NCI-H774 (cell line): ENCODE measurements at regions not wholly inside any gene's neighbourhood (a gene's known extent, or its start where the extent isn't known, plus 50 kb on each side); places are given as distances from the start of the nearest gene placed in this dataset.

ENCODE experiments used
- DNase-seq: peaks from one replicate; lab custom pipeline; 2025; lab: John Stamatoyannopoulos, UW

DNA sequence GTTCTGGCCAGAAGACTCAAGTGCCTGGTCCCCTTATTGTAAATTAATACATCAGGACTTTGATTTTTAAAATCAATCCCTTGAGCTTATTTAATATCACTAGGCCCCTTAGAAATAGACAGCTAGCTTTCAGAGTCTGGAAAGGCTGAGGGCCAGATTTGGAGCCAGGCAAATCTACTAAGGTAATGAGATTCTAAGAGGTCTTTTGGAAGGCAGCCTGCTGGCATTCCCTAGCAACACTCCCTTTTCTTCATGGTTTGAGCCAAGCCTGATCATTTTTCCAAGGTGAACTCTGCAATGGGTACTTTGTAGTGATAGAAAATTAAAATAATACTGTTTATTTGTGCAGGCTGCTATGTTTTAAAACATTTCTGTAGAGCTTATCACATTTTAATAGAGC is 378.5 kb downstream of the FAT4 start:
- DNase-seq: no peak

- no peak for DNase-seq
These were observed 387.7 kb downstream of the FAT4 start for GRCh38 chr4:125702406-125702805.

GRCh38 chr4:125703443-125703842 is 388.7 kb downstream of the FAT4 start:
- no peak for DNase-seq

DNA sequence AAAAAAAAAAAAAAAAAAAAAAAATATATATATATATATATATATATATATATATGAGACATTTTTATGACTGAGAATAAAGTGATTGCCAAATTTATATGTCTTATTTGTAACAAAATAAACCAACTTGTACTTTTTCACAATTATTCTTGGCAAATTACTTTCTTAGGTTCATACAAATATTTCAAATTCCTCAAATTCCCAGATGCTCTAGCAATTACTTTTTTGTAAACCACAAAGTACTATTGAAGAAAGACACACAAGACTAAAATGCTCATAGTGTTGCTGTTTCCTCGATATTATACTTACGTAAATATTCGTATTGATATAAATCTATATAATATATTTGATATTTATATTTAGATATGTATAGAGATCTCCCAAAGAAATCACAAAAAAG is 390.0 kb downstream of the FAT4 start:
- DNase-seq: no peak

DNA sequence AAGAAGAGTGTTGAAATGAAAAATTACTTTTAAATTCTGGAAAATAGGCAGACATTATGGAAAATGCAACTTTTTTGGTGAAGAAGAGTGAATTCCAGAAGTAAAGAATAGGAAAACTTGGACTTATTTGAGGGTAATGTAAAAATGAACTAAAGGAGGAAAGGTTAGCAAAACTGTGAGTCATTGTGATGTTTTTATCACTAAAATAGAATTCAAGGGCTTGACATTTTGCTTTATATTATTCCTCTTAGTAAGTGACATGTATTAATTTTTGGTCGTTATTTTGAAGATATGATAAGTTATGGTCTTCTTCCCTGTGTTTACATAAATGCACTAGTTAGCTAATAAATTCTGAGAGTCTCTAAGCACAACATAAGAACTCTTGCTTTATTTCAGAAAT is 390.9 kb downstream of the FAT4 start:
- DNase-seq: no peak

GRCh38 chr4:125707397-125707796 is 392.6 kb downstream of the FAT4 start:
- no peak for DNase-seq

GRCh38 chr4:125710766-125711165 is 396.0 kb downstream of the FAT4 start:
- DNase-seq: no peak

DNA sequence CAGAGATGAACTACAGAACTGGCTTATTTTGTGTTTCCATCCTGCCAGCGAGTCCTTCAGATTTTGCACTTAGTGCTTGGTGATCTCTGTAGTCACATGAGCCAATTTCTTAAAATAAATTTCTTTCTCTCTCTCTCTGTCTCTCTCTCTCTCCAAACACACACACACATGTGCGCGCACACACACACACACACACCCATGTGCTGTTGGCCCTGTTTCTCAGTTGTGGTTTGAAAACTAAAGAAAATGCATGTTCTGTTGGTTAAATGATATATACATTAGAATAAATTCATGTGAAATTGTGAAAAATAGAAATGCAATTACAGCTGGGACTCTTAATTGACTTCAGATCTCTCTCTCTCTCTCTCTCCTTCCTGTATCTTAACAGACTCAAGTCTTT is 399.3 kb downstream of the FAT4 start:
- DNase-seq: no peak

DNA sequence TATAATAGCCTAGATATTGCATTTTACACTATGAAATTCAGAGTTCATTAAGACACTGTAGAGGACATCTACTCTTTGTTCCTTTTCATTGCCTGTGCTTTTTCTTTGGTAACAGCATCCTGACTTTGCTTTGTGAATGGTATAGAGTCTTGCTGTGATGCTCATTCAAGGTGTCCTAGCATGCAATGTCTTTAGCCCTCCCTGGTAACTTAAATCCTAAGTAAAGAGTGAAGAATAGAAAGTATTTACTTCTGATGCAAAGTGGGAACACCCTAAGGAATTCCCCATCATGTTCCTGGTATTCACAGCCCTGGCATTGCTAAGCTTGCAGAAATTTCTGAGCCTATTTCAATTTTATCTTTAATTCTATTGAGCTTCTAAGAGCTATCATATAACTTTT is 400.1 kb downstream of the FAT4 start:
- no peak for DNase-seq

- no peak for DNase-seq
These were observed 405.2 kb downstream of the FAT4 start for GRCh38 chr4:125719987-125720386.

GRCh38 chr4:125722009-125722408 is 407.3 kb downstream of the FAT4 start:
- DNase-seq: no peak

GRCh38 chr4:125725957-125726525 is 411.3 kb downstream of the FAT4 start:
- no peak for DNase-seq

DNA sequence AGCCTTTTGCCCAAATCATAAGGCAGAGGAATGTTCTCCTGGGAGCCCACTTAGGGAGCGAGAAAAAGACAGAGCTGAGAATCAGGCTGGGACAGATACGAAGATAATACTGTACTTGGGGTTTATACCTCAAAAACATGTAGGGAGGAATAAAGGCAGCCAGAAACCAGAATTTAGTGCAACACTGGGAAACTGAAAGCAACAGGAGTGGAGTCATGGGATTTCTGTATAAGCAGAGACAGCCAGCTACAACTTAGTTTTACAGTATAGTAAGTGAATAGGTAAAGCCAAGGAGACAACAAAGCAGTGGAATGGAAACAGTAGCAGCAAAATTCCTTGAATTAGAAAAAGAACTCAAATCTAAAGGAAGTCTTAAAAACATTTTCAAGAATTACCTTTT is 413.2 kb downstream of the FAT4 start:
- no peak for DNase-seq

- DNase-seq: no peak
These were observed 413.8 kb downstream of the FAT4 start for GRCh38 chr4:125728568-125728967.

- DNase-seq: no peak
These were observed 414.4 kb downstream of the FAT4 start for GRCh38 chr4:125729171-125729570.

GRCh38 chr4:125732632-125733031 is 417.9 kb downstream of the FAT4 start:
- no peak for DNase-seq

- no peak for DNase-seq
These were observed 419.7 kb downstream of the FAT4 start for GRCh38 chr4:125734504-125734903.

GRCh38 chr4:125735102-125735501 is 420.3 kb downstream of the FAT4 start:
- no peak for DNase-seq

- no peak for DNase-seq
These were observed 421.3 kb downstream of the FAT4 start for GRCh38 chr4:125736057-125736456.

DNA sequence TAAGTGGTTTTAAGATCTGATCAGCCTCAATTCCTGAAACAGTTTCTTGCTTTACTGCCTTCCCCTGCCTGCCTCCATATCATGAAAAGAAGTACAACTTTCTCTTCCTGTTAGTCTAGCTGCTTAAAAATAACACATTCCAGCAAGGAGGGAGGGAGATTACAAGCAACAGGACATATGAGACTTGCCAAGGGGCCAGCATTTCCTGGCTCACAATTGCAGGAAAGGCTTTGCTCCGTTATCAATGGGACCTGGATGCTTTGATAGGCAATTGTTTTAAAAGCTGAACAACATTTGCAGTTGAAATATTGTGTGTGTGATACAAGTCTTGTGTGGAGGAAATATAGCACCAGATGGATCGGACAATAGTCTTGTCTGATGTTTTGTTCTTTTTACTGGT is 425.0 kb downstream of the FAT4 start:
- DNase-seq: no peak

- DNase-seq: no peak
These were observed 427.2 kb downstream of the FAT4 start for GRCh38 chr4:125741825-125742452.

- no peak for DNase-seq
These were observed 430.2 kb downstream of the FAT4 start for GRCh38 chr4:125744891-125745364.

- no peak for DNase-seq
These were observed 434.6 kb downstream of the FAT4 start for GRCh38 chr4:125749354-125749753.

GRCh38 chr4:125750399-125750798 is 435.6 kb downstream of the FAT4 start:
- no peak for DNase-seq
